Natural killer cell (primary cell): ENCODE measurements at regions not wholly inside any gene's neighbourhood (a gene's known extent, or its start where the extent isn't known, plus 50 kb on each side); places are given as distances from the start of the nearest gene placed in this dataset.

ENCODE experiments used
- ATAC-seq, 3 donors: fragments of 150-1000 bp in 2 of 3; fragments of 200-7000 bp in 1 of 3; cut with Tn5 transposase; 1 replicate in 1 of 3; 2 replicates in 2 of 3; pipeline ENCODE4 v1.10.0; 2021; ENCODE audit warnings: mild to moderate bottlenecking in 2 of 3, moderate library complexity in 2 of 3
- DNase-seq, 2 donors: peaks; one replicate each; pipeline versions ENCODE4 v3.0.0 to v3.0.0-alpha.2; 2013 to 2021; ENCODE audit warnings: mixed read lengths in 1 of 2
- H3K27ac ChIP-seq: one replicate; pipeline ENCODE4 v1.5.1; 2013; ENCODE audit warnings: mild to moderate bottlenecking, low read length
- H3K27me3 ChIP-seq: one replicate; pipeline ENCODE4 v1.6.1; 2013; ENCODE audit warnings: low read length; ENCODE audit not compliant: control insufficient read depth, insufficient read depth
- H3K36me3 ChIP-seq: one replicate; pipeline ENCODE4 v1.6.1; 2013; ENCODE audit warnings: low read length; ENCODE audit not compliant: control insufficient read depth, insufficient read depth
- H3K4me1 ChIP-seq: one replicate; pipeline ENCODE4 v1.6.1; 2013; ENCODE audit warnings: low read length; ENCODE audit not compliant: control insufficient read depth, insufficient read depth
- H3K4me3 ChIP-seq: one replicate; pipeline ENCODE4 v1.5.1; 2013; ENCODE audit warnings: low read length
- H3K9me3 ChIP-seq: one replicate; pipeline ENCODE4 v1.6.1; 2013; ENCODE audit warnings: low read length; ENCODE audit not compliant: control insufficient read depth, insufficient read depth
- H3K27ac Mint-ChIP-seq, 2 donors: one replicate each; pipeline ENCODE4 v1.8.0; 2022; ENCODE audit warnings: mild to moderate bottlenecking in 2 of 2, mixed read lengths in 2 of 2, moderate library complexity in 1 of 2
- H3K27me3 Mint-ChIP-seq, 2 donors: one replicate each; pipeline ENCODE4 v1.8.0; 2022; ENCODE audit warnings: low read depth in 2 of 2, mixed read lengths in 2 of 2
- H3K36me3 Mint-ChIP-seq: one replicate; pipeline ENCODE4 v1.8.0; 2022; ENCODE audit warnings: mixed read lengths
- H3K4me1 Mint-ChIP-seq, 2 donors: one replicate each; pipeline ENCODE4 v1.8.0; 2022; ENCODE audit warnings: mixed read lengths in 2 of 2
- H3K4me3 Mint-ChIP-seq: one replicate; pipeline ENCODE4 v1.8.0; 2022; ENCODE audit warnings: mild to moderate bottlenecking, moderate library complexity, mixed read lengths
- H3K9me3 Mint-ChIP-seq, 2 donors: one replicate each; pipeline ENCODE4 v1.8.0; 2022; ENCODE audit warnings: mixed read lengths in 2 of 2
- WGBS: methylation state at CpG from one replicate; pipeline ENCODE4 v1.1.7; 2013; ENCODE audit warnings: missing lambda C conversion rate; ENCODE audit not compliant: insufficient coverage; 5-methylcytosine and 5-hydroxymethylcytosine counted together
- intact Hi-C: fragments of 100-400 bp; cut with micrococcal nuclease; formaldehyde crosslinking; loops from one replicate; pipeline ENCODE4 v1.14.2; 2022
- TF ChIP-seq, protein P1 (sequence below): fragments of 200-600 bp; IDR thresholded peaks from one replicate; pipeline ENCODE4 v1.8.0; 2022; ENCODE audit warnings: antibody characterized with exemption

DNA sequence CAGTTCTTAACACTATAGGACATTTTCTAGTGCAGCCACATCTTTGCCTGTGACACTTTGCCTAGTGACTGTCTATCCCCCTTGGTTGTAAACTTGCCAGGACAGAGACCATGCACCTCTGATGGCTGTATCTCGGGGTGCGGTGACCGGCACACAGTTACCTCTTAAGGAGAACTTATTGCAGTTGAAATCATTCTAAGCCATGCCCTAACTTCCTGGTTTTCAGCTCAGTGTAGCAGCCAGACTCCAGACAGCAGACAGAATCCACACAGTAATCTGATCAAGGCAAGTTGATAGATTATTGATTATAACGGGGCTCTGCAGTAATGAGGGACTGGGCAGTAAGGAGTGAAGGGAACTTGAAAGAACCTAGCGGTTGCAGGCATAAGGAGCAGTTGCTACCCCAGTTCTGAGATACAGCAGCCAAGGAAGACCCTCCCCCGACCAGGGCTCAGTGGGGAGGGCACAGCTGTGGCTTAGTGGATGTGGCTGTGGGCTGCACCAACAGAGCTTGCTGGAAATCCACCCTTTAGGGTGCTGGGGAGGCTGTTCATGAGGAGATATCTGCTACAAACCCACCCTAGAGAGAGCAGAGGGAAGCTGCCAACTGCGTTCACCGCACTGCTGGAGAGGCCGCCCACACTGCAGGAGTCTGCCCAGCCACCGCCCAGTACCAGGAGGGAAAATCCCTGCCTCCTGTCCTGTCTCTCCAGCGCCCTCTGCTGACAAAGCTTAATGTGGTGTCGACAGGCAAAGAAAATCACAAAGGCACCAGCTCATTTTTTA lies 58.2 kb upstream of the BEGAIN start:
- Mint-ChIP-seq H3K4me1 (peaks cover 51 to 57% of the 10 kb centered on the region in 2 donors), H3K27me3 (peaks cover 64 to 78% of the 10 kb centered on the region in 2 donors), H3K27ac (peak overlapping the region in 1 of 2 donors; percentile 28), H3K36me3 (no peaks in the 10 kb centered on the region), H3K9me3 (no peaks in the 10 kb centered on the region), H3K4me3 (peak overlapping the region; percentile 43)
- 23% methylated on average over 12 of the region's 12 CpGs for WGBS
- peaks cover 5% of the 10 kb centered on the region for H3K9me3 ChIP-seq
- H3K4me1 ChIP-seq: peaks cover 54% of the 10 kb centered on the region
- DNase-seq (peak; percentile 76 to 93), ATAC-seq (peak; percentile 81 to 89 (median 85))
- intact Hi-C loops: loop anchor here (1.0 to 2.0 kb wide), 2 partner anchors 120 to 263 kb away; no protein-coding TSS in a partner anchor
- H3K27ac ChIP-seq: no peak overlapping the region
- H3K27me3 ChIP-seq: peaks cover 17% of the 10 kb centered on the region
- no peaks in the 10 kb centered on the region for H3K36me3 ChIP-seq
- TF ChIP-seq, protein P1, sequence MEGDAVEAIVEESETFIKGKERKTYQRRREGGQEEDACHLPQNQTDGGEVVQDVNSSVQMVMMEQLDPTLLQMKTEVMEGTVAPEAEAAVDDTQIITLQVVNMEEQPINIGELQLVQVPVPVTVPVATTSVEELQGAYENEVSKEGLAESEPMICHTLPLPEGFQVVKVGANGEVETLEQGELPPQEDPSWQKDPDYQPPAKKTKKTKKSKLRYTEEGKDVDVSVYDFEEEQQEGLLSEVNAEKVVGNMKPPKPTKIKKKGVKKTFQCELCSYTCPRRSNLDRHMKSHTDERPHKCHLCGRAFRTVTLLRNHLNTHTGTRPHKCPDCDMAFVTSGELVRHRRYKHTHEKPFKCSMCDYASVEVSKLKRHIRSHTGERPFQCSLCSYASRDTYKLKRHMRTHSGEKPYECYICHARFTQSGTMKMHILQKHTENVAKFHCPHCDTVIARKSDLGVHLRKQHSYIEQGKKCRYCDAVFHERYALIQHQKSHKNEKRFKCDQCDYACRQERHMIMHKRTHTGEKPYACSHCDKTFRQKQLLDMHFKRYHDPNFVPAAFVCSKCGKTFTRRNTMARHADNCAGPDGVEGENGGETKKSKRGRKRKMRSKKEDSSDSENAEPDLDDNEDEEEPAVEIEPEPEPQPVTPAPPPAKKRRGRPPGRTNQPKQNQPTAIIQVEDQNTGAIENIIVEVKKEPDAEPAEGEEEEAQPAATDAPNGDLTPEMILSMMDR: peak; percentile 81
- no peak overlapping the region for H3K4me3 ChIP-seq

DNA sequence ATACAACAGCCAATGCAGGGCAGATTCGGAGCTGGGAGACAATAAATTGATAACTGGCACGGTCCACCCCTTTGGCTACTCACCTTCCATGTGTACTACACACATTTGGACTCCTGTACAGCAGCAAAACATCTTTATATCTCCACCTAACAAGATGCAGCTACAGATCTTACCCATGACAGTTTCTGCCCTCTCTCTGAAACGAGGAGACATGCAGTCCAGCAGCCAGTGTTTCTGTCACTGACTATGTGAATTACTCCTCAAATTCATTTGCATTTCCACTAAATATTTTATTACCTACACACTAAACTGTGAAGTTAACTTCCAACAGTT lies 58.7 kb upstream of the BEGAIN start:
- peaks cover 5% of the 10 kb centered on the region for H3K9me3 ChIP-seq
- H3K4me3 ChIP-seq: no peak overlapping the region
- DNase-seq (no peak), ATAC-seq (no peak)
- H3K4me1 Mint-ChIP-seq: peaks cover 45 to 51% of the 10 kb centered on the region in 2 donors
- H3K4me1 ChIP-seq: peaks cover 48% of the 10 kb centered on the region
- TF ChIP-seq, protein P1: peak; percentile 29
- intact Hi-C loops: loop anchor here (1.0 to 2.0 kb wide), 2 partner anchors 121 to 263 kb away; no protein-coding TSS in a partner anchor
- 36% methylated on average over 3 of the region's 3 CpGs for WGBS
- H3K27me3 Mint-ChIP-seq: peaks cover 60 to 81% of the 10 kb centered on the region in 2 donors
- H3K36me3 ChIP-seq: no peaks in the 10 kb centered on the region
- no peaks in the 10 kb centered on the region for H3K9me3 Mint-ChIP-seq
- H3K4me3 Mint-ChIP-seq: no peak overlapping the region
- H3K27ac Mint-ChIP-seq: no peak overlapping the region
- H3K36me3 Mint-ChIP-seq: no peaks in the 10 kb centered on the region
- H3K27ac ChIP-seq: no peak overlapping the region
- peaks cover 17% of the 10 kb centered on the region for H3K27me3 ChIP-seq

DNA sequence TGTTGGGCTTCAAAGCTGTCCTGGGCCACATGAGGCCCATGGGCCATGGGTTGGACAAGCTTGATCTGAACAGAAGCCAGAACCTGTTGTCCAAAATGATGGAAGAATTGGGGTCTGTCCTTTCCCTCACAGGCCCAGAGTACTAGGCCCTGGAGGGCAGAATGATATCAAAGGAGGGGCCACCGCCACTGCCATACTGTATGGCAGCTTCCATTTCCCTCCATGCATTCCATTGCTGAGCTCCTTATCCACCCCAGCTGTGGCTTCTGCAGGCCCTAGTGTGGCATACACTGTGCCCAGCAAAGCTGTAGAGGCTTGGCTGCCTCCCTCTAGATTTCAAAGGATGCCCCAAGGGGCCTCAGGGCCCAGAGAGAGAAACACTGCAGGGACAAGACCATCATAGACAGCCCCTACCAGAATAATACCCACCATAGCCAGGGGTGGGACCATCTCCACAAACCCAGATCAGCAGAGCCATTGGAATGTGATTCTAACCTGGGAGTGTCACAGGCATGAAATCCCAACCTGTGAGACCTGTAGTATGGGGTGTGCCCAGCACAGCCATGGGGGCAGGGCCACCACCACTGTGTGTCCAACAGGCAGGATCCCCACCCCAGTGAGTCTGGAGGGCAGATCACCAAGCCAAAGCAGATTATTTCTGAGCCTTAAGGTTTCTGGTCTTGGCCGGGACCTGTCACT lies 61.4 kb upstream of the BEGAIN start:
- Histone ChIP-seq H3K36me3 (no peaks in the 10 kb centered on the region), H3K27ac (no peak overlapping the region), H3K27me3 (peaks cover 14% of the 10 kb centered on the region), H3K4me1 (peaks cover 24% of the 10 kb centered on the region), H3K4me3 (no peak overlapping the region), H3K9me3 (peaks cover 5% of the 10 kb centered on the region)
- intact Hi-C loops: no loop called here
- Mint-ChIP-seq H3K9me3 (no peaks in the 10 kb centered on the region), H3K4me3 (no peak overlapping the region), H3K27me3 (peaks cover 54 to 75% of the 10 kb centered on the region in 2 donors), H3K27ac (no peak overlapping the region), H3K36me3 (no peaks in the 10 kb centered on the region), H3K4me1 (peaks cover 20 to 27% of the 10 kb centered on the region in 2 donors)
- DNase-seq: no peak
- 94% methylated on average over 2 of the region's 2 CpGs for WGBS
- TF ChIP-seq, protein P1: no peak
- ATAC-seq: no peak
